Fibroblast of skin of right biceps (primary cell): ENCODE measurements at regions not wholly inside any gene's neighbourhood (a gene's known extent, or its start where the extent isn't known, plus 50 kb on each side); places are given as distances from the start of the nearest gene placed in this dataset.

Experiments used
- DNase-seq: peaks from one replicate; pipeline ENCODE4 v3.0.0-alpha.2; 2013

DNA sequence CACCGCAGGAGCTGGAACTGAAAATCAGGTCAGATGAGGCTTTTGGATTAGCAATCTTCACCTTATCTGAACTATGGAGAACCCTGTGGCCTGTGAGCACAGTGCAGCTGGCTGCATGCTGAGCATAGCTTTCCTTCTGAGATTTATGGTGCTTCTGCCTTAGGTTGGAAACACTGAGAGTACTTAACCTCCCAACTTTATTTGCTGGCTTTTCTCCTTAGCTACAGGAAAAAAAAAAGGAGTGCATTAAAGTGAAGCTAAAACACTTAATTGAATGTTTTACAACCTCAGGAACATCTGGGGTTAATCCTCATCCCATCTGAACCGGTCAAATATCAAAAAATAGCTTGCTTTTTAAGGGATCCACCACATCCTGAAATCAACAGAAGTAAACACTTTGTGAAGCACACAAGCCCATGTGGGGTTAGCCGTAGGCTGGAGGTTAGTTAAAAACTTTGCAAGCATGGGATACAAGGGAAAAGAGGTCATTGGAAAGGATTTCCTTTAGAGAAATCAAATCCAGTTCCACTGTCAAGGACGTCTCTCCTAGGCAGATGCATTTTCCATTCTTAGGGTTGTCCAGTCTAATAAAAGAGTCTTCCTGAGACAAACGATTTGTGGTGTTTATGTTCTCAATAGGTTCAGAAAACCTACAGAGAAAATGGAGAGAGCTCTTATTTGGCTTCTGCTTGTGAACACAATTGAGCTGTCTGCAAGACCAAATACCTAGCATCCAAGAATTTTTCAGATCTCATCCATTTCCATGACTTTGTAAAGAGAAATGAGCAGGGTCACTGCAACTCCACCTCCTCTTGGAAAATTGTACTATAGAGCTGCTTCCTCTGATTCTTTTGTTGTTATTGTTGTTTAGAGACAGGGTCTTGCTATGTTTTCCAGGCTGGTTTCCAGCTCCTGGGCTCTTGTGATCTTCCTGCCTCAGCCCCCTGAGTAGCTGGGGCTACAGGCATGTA lies 470.4 kb upstream of the IGFBP3 start:
- peak; percentile 45 for DNase-seq

DNA sequence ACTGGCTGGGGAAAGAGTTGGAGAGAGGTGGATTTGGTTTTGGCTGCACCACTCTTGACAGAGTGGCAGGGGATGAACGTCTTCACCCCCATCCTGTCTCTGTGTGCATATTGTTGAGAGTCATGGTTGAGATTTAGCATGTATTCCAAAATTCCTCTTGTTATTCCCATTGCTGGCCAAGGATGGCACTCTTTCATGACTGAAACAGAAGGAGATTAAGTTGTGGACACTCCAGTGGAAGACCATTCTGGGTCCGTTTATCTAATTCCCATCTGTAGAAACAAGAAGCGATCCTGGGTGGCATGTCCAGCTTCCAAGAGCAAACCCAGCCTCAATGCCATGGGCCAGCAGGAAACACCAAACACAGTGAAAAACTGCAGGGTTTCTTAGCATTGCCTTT lies 469.0 kb upstream of the IGFBP3 start:
- peak; percentile 31 for DNase-seq

DNA sequence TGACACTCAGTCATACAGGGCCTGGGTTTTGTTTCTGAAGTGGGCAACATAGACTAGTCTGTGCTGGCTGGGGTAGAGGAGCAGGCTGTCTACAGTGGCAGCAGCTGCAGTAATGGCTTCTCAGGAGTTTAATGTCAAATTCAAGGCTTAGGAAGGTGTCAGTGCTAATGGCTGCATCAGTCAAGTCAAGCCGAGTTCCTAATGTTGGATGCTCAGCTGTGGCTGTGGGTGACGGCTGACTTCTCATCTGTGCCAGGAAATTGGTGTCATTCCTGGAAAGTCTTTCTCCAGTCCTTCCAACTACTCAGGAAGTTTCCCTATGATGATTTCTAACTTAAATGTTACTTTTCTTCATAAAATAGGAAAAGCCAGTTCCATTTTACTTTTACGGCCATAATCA lies 468.1 kb upstream of the IGFBP3 start:
- no peak for DNase-seq

DNA sequence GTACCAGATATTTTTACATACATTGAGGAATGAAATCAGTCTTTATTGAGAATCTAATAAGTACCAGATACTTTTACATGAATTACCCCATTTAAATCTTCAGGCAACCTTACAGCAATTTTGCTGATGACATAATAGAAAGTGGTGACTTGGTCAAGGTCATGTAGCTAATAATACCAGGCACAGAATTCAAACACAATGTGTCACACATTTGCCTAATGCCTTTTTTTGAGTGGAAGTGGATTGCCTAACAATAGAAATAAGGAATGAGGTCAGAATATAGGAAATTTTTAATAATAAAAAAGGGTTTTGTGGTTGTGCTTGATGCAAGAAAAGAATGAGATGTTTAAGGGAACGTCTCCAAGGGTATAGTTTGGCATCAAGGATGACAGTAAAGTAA lies 466.6 kb upstream of the IGFBP3 start:
- peak; percentile 79 for DNase-seq

DNA sequence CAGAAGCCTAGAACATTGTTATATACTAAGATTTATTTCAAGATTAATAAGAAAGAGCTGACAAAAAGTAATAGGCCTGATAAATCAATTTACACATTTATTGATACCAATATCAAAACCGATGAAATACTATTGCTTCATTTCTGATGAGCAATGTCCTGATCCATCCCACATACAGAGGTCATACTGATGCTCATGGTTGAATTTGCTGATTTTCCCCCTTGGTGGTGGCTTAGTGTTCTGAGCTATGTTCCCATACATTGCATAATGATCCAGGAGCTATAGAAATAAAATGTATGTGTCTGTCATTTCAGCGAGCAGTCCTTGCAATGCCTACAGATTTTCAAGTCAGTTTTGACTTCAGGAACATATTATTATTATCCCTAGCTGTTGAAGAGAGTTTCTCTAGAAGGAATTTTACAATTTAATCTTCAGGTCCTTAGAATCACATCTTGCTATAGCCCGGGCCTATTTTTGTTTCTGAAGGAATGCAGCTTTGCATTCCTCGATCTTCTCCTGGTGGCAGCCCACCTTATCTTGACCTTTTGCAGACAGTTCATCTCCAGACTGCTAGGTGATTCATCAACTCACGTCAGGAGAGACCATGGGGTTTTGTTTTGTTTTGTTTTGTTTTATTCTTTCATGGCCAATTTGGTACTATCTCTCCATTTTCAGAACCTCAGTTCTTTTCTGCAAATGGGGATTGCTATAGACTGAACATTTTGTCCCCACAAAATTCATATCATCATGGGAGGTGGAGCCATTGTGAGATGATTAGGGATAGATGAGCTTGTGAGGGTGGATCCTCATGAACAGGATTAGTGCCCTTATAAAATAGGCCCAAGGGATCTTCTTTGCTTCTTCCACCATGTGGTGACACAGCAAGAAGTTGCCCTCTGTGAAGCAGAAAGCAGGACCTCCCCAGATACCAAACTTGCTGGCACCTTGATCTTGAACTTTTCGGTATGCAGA lies 465.6 kb upstream of the IGFBP3 start:
- DNase-seq: peak; percentile 81

DNA sequence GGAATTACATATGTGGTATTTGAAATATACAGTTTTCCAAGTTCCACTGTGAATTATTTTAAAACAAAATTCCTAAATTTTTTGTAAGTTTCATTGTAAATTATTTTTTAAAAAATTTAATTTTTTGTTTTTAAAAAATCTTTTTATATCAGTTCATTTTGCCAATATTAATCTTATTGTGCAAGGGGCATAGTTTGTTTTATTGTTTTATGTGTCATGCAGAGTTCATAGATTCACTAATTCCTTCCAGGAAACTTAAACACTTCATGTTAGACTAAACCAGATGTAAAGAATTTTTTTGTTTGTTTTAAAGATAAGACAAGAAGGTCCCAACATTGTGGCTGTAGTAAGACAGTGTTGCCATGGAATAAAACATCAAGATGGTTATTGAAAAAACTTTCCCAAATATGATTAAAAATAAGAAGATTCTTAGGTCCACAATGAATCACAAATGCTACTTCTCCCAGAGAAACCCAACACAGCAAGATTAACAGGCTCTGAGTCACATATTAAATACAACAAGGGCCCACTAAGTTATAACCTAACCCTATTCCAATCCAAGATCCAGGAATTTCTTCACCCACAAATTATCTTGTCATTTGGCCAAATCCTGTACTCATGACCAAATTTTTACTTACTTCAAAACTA lies 464.7 kb upstream of the IGFBP3 start:
- DNase-seq: peak; percentile 99

DNA sequence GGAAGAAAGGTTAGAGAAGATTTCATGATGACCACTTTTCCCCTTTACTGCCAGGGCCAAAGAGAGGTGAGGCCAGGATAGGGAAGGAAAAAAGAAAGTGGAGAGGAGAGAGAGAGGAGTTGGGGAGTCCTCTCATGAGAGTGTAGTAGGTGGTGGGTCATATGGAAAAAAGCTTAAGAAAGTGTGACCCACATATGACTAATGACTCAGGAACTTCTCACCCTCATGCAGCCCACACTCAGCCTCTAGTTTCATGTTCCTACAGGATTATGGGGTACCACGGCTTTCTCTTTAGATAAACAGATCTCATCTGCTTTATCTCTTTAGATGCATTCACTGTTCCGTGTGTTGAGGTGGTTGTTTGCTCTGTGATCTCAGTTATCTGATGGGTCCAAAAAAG lies 462.5 kb upstream of the IGFBP3 start:
- DNase-seq: peak; percentile 84

DNA sequence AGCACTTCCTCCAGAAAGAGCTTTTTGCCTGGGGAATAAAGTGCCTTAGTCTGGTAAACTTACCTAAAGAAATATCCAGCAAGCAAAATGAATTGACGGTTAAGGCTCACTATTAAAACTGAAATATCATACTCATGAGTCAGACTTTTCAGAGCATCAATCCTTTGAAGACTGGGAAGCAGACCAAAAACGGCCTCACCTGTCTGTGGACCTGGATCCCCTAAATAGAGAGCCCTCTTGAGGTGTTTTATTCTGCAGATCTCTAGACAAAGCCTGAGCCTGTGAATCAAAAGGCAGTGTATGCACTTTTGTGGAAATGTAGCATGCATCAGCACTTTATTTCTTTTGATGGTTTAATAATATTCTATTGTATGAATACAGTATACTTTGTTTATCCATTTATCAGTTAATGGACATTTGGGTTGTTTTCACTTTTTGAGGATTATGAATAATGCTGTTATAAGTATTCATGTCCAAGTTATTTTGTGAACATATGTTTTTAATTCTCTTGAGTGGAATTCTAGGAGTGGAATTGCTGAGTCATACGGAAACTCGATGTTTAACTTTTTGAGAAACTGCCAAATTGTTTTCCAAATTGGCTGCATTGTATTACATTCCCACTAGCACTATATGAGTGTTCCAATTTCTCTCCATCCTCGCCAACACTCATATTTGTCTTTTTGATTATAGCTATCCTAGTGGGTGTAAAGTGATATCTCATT lies 449.0 kb upstream of the IGFBP3 start:
- peak; percentile 98 for DNase-seq

DNA sequence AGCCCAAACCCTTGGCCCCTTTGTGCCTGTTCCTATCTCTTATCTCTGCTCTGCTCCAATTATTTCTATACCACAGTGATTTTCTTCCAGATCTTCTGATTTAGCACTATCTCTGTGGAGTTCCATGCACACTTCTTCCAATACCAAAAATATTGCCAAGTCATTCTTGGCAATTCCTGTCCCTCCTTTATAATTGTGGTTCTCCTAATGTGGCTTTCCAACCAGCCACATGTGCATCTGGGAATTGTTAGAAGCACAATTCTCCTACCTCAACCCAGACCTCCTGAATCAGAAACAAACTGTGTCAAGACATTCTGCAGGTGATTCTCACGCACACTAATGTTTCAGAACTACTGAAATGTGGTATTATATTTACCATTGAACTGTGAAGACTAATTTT lies 447.8 kb upstream of the IGFBP3 start:
- DNase-seq: no peak

DNA sequence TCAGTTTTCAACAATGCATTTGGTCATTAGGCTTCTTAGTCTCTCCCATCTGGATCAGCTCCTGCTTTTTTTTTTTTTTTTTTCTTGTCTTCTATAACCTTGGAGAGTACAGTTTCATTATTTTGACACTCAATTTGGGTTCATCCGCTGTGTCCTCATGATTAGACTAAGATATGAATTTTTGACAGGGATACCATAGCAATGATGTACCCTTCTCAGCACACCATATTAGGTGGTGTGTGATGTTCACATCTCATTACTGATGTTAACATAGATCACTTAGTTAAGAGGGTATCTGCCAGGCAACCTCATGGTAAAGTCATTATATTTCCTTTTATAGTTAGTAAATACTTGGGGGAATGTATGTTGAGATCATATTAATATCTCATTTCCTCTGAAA lies 445.5 kb upstream of the IGFBP3 start:
- DNase-seq: no peak

DNA sequence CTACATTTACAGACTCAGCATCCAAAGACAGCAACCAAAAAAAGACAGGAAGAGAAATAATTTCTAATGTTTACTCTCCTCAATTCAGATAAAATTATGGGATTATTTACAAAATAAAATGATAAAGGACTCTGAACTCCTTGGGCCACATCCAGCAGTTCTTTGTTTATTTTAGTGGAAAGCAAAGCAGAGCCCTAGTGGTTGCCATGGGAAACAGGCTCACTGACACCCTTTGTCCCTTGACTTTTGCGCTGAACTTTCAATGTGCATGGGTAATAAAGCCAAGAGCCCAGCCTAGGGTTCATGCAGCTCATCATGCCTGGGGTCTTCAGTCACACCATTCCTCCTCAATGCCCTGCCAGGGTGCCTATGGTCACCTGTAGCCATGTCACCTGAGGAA lies 442.6 kb upstream of the IGFBP3 start:
- DNase-seq: no peak

DNA sequence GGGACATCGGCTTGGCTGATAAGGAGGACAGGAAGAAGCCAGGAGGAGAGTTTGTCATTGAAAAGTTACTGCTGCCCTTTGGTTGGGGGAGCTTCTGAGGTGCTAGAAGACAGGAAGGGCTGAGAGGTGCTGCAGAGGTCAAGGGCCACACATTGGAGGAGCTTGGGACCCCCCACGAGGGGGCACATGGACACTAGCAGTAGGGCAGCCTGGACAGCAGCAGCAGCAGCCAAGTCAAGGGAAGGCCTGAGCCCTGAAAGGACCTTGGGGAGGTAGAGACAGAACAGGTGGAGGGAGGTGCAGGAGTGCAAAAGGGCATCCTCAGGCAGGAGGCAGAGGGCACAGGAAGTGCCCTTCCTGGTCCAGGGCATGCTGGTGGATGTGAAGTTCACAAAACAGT lies 439.7 kb upstream of the IGFBP3 start:
- no peak for DNase-seq

DNA sequence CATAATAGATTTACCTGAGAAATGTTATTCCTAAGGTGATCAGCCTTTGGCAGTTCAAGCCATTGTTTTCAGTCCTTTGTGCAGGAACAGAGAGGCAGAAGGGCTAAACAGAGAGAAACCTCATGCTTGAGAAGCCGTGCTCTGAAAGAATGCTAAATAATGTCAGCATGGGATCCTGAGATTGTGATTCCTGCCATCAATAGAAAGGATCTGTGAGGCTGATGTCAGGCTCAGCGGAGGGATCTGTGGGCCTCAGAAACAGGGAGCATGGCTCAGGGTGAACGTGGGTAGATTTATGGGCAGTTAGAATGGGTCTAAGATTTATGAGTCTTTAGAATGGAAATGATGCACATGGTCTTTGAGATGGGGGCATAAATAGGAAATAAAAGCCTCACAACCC lies 439.2 kb upstream of the IGFBP3 start:
- no peak for DNase-seq

DNA sequence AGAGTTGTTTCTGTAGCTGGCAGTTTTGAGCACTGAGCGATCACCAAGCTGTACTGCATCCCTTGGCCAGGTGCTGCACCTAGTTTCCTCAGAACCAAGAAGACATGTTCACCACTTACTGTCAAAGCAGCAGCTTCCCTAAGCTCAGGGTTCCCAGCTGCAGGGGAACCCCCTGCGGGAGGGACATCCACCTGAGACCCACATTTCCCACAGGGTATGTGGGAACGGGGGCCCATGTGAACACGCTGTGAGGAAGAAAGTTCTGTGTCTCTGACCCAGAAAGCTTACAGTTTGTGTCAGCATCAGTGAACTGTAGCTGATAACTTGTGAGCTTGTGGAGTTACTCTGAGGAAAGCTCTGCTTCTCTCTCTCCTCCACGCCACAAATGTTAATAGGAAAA lies 436.8 kb upstream of the IGFBP3 start:
- DNase-seq: no peak

DNA sequence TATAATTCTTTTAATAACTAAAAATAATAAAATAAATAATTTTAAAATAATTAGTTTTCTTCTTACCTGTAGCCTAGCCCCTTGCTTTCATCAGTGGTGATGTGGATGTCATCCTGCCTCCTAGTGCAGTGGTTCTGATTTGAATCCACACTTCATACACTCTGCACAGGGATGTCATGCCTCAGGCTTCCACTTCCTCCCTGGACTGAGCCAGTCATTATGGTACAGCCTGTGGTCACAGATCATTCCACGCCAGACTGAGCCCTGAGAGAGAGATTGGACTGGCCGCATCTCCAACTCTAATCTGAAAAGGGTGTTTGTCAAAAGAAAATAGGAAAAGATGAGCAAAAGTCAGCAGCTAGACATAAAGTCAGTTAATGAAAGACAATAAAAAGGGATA lies 436.2 kb upstream of the IGFBP3 start:
- no peak for DNase-seq

DNA sequence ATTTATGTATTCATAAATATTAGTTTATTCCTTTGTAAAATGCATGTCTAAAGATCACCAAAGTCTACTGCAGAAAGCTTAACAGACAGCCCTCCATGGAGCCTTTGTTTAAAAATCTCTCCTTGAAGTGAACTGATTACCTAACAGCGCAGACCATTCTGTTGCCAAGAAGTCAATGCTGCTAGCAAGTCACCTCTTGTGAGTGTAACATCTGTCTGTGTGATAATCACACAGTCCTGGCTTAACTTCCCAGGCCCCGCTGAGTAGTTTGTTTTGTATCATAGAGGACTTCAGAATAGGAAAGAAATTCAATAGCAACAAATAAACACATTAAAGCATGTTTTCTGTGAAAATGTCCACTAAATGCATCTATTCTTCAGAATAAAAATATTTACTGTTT lies 435.3 kb upstream of the IGFBP3 start:
- no peak for DNase-seq

DNA sequence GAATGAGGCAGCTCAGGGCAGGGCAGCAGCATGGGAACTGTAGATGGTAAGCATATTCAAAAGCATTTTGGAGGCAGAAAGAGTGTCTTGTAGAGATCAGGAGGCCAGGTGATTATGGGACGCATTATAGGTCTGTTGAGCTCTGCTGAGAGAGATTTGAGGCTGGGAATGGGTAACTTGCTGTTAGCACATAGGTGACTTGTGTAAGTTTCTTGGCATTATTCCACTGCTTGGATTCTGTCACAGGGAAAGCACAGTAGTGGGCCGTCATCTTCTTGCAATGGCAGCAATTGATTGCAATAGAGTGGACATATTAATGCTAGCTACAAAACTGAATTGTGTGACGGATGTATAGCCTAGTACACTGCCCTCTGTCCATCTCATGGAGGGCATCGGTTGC lies 434.3 kb upstream of the IGFBP3 start:
- no peak for DNase-seq

DNA sequence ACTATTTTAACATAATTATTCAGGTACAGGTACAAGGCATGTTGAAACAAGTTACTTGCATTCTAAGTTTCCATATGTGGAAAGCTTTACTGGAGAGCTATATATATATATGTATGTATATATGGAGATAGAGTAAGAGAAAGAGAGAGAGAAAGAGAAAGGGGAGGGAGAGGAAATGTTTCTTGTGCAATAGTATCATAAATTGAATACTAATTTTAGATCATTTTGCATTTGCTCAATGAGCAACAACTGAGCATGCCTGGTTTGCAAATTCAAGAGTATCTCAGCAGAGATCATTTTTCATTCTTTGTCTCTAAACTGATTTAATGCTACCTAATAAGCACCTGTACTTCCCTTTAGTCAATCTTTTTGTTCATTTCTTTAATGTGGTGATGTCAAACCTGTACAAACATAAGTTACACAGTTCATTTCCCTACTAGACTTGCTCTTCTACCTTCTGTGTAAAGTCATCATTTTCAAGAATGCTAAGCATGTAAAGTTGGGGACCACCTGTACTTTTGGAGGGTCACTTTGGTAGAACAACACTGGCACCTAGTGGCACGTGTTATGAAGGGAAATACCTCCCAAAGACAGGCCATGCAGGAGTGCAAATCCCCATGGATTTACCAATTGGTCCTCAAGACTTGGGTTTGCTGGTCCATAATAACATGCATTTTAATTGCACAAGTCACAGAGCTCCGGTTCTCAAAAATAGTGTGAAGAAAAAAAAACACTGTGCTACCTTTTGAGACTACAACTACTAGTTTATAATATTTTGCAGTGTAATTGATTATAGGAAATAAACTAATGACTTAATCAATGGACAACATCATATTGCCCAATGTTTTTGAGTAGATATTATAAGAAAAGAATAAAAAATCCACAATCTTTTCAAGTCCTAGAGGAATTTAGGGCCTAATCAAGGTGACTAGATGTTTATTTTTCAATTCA lies 431.2 kb upstream of the IGFBP3 start:
- DNase-seq: peak; percentile 82

DNA sequence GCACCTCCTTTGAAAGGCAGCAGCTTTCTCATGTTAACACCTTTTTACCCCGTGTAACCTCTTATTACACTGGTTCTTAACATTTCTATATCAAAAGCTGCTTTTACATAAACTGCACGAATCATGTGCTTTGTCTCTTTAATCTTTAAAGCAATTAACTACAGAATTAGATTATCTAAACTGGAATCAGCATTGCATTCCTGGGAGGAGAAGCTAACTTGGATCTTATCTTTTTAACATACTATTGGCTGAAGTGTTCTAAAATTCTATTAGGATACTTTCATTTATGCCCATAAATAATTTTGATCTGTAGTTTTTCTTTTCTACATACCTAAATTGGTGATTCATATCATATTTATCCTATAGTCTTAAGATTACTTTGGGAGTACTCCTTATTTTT lies 428.4 kb upstream of the IGFBP3 start:
- no peak for DNase-seq

DNA sequence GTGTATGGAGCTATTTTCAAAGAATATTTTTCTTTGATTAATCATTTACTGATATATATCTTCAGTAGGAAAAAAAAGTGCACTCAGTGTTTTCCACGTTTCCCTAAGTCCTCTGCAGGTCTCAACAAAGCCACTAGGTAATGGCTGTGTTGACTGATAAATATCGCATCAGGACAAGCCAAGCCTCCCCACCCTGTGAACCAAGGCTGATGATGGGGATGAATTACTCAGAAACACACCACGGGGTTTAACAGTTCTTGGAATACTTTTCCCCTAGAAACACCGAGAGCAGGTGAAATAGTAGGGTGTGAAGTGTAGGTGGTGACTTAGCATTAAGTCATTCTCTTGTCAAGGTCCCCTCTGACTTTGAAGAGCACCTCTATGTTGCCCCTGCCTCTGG lies 423.5 kb upstream of the IGFBP3 start:
- no peak for DNase-seq

DNA sequence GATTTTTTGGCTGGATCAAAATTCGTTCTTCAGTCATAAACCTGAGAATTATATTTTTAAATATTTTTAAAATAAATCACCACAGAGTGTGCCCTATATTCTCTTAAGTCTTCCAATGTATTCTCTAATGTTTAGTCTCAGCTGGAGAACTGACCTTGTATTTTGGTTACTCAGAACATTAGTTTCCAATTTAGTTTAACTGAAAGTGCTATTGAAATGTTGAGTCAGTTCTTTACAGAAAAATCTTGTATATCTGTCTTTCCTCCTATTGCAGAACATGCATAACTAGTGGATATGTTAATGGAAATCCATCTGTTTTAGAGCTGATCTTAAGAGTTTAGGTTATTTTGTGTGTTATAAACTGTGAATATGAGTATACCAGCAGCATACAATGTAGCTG lies 422.7 kb upstream of the IGFBP3 start:
- no peak for DNase-seq
